Thyroid gland (tissue), 4 donors: ENCODE measurements at regions not wholly inside any gene's neighbourhood (a gene's known extent, or its start where the extent isn't known, plus 50 kb on each side); places are given as distances from the start of the nearest gene placed in this dataset.
"Not testable (repeated sequence)": the region's sequence is repeated elsewhere in the genome, so short reads cannot be mapped to it uniquely, and the experiment has no call there.

Experiments
- POLR2A ChIP-seq, 2 donors: fragments of 450-650 bp; IDR thresholded peaks; one replicate each; pipeline ENCODE4 v1.6.1; 2017; ENCODE audit warnings: antibody characterized with exemption in 2 of 2, mild to moderate bottlenecking in 2 of 2, moderate library complexity in 1 of 2
- TF ChIP-seq, protein P1 (sequence below), 6 experiments: fragments of 200-600 bp in 3 of 6; fragments of 450-650 bp in 3 of 6; sonication (generic) in 3 of 6; IDR thresholded peaks; one replicate each; pipeline ENCODE4 v1.5.1; 2016 to 2019; ENCODE audit warnings: antibody characterized with exemption in 6 of 6, mild to moderate bottlenecking in 2 of 6, inconsistent platforms in 1 of 6, moderate library complexity in 1 of 6

DNA sequence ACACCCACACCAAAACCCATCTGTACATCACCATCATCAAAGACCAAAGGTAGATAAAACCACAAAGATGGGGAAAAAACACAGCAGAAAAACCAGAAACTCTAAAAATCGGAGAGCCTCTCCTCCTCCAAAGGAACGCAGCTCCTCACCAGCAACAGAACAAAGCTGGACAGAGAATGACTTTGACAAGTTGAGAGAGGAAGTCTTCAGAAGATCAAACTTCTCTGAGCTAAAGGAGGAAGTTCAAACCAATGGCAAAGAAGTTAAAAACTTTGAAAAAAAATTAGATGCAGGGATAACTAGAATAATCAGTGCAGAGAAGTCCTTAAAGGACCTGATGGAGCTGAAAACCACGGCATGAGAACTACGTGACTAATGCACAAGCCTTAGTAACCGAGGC lies 247.5 kb upstream of the ERBB4 start:
- TF ChIP-seq, protein P1, sequence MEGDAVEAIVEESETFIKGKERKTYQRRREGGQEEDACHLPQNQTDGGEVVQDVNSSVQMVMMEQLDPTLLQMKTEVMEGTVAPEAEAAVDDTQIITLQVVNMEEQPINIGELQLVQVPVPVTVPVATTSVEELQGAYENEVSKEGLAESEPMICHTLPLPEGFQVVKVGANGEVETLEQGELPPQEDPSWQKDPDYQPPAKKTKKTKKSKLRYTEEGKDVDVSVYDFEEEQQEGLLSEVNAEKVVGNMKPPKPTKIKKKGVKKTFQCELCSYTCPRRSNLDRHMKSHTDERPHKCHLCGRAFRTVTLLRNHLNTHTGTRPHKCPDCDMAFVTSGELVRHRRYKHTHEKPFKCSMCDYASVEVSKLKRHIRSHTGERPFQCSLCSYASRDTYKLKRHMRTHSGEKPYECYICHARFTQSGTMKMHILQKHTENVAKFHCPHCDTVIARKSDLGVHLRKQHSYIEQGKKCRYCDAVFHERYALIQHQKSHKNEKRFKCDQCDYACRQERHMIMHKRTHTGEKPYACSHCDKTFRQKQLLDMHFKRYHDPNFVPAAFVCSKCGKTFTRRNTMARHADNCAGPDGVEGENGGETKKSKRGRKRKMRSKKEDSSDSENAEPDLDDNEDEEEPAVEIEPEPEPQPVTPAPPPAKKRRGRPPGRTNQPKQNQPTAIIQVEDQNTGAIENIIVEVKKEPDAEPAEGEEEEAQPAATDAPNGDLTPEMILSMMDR (IDR thresholded peaks at IDR 0.05) = not testable (repeated sequence)
- not testable (repeated sequence) for TF ChIP-seq POLR2A (IDR thresholded peaks at IDR 0.05)
